SK-N-SH (cell line): ENCODE measurements at regions not wholly inside any gene's neighbourhood (a gene's known extent, or its start where the extent isn't known, plus 50 kb on each side); places are given as distances from the start of the nearest gene placed in this dataset.
A peak's percentile ranks its signal among the peaks of the same experiment; 100 is the strongest.

Experiments
- CTCF ChIA-PET: fragments of 300-600, 350-600 bp; formaldehyde crosslinking; extraction: SDS; loops from one replicate; lab custom pipeline; 2021; lab: Yijun Ruan, JAX
- POLR2A ChIA-PET: fragments of 350-600 bp; sonication (Branson Sonifier 250); formaldehyde crosslinking; extraction: SDS; loops from one replicate; lab custom pipeline; 2020; ENCODE audit warnings: antibody characterized with exemption, inconsistent platforms; lab: Yijun Ruan, JAX
- DNase-seq: peaks from one replicate; pipeline ENCODE4 v3.0.0; 2012
- H2AFZ ChIP-seq: fragments of 200-600 bp; sonication (generic); 2 replicates; pipeline ENCODE4 v1.8.1; 2016; ENCODE audit warnings: antibody characterized with exemption, mild to moderate bottlenecking, low read depth
- H3F3A ChIP-seq: fragments of 200-600 bp; sonication (generic); replicated peaks from 2 replicates; pipeline ENCODE3; 2016; ENCODE audit warnings: antibody characterized with exemption, mild to moderate bottlenecking; ENCODE audit not compliant: insufficient read depth
- H3K27ac ChIP-seq, 2 experiments: fragments of 200-500 bp in 1 of 2; fragments of 200-600 bp in 1 of 2; sonication (Bioruptor generic) in 1 of 2; sonication (generic), shearing (Covaris generic) in 1 of 2; 2 replicates each; pipeline versions ENCODE4 v1.5.1 to v1.6.1; 2014 to 2016; ENCODE audit warnings: low read depth in 2 of 2, inconsistent platforms in 1 of 2, low read length in 1 of 2, mild to moderate bottlenecking in 1 of 2, mixed read lengths in 1 of 2
- H3K27me3 ChIP-seq: fragments of 200-600 bp; sonication (generic), shearing (Covaris generic); 2 replicates; pipeline ENCODE4 v1.6.1; 2016; ENCODE audit warnings: mixed run types; ENCODE audit not compliant: insufficient read depth
- H3K36me3 ChIP-seq, 2 experiments: fragments of 200-500 bp in 1 of 2; fragments of 200-600 bp in 1 of 2; sonication (Bioruptor generic) in 1 of 2; sonication (generic) in 1 of 2; replicated peaks in 1 of 2; 2 replicates each; pipeline versions ENCODE3 to v1.5.1; 2014 to 2016; ENCODE audit warnings: low read length in 1 of 2, mild to moderate bottlenecking in 1 of 2; ENCODE audit not compliant: insufficient read depth in 2 of 2, control insufficient read depth in 1 of 2
- H3K4me1 ChIP-seq, 2 experiments: fragments of 200-500 bp in 1 of 2; fragments of 200-600 bp in 1 of 2; sonication (Bioruptor generic) in 1 of 2; sonication (generic), shearing (Covaris generic) in 1 of 2; 2 replicates each; pipeline versions ENCODE4 v1.5.1 to v1.6.1; 2014 to 2016; ENCODE audit warnings: low read depth in 1 of 2, low read length in 1 of 2, mixed run types in 1 of 2; ENCODE audit not compliant: insufficient read depth in 2 of 2, control insufficient read depth in 1 of 2
- H3K4me2 ChIP-seq: fragments of 200-600 bp; sonication (generic), shearing (Covaris generic); 2 replicates; pipeline ENCODE4 v1.6.1; 2017; ENCODE audit warnings: mixed run types
- H3K4me3 ChIP-seq, 2 experiments: fragments of 200-500 bp in 1 of 2; fragments of 200-600 bp in 1 of 2; sonication (Bioruptor generic) in 1 of 2; sonication (generic), shearing (Covaris generic) in 1 of 2; 2 replicates each; pipeline versions ENCODE4 v1.5.1 to v1.8.1; 2014 to 2016; ENCODE audit warnings: low read depth in 2 of 2, inconsistent platforms in 1 of 2, low read length in 1 of 2, mild to moderate bottlenecking in 1 of 2, mixed read lengths in 1 of 2, moderate library complexity in 1 of 2
- H3K79me2 ChIP-seq: fragments of 200-600 bp; sonication (generic); 2 replicates; pipeline ENCODE4 v1.8.1; 2017; ENCODE audit warnings: mild to moderate bottlenecking; ENCODE audit not compliant: insufficient read depth
- H3K9ac ChIP-seq: fragments of 200-600 bp; sonication (generic); 2 replicates; pipeline ENCODE4 v1.6.1; 2017; ENCODE audit warnings: mixed run types
- H3K9me2 ChIP-seq: fragments of 200-600 bp; sonication (generic); 2 replicates; pipeline ENCODE4 v1.6.1; 2017; ENCODE audit warnings: mixed run types
- H3K9me3 ChIP-seq: fragments of 200-600 bp; sonication (generic); 2 replicates; pipeline ENCODE4 v1.6.1; 2017; ENCODE audit warnings: mixed run types, mild to moderate bottlenecking, moderate library complexity
- H4K20me1 ChIP-seq: fragments of 200-600 bp; sonication (generic); 2 replicates; pipeline ENCODE4 v1.6.1; 2017; ENCODE audit warnings: mild to moderate bottlenecking, mixed run types; ENCODE audit not compliant: insufficient read depth
- CHD2 ChIP-seq: fragments of 150-350 bp; IDR thresholded peaks from 2 replicates; pipeline ENCODE4 v1.6.1; 2018; ENCODE audit warnings: low read length; ENCODE audit not compliant: partially characterized antibody
- EZH2phosphoT487 ChIP-seq: fragments of 200-600 bp; sonication (generic); IDR thresholded peaks from 2 replicates; pipeline ENCODE4 v1.6.1; 2017; ENCODE audit warnings: low read depth, mixed run types, mild to moderate bottlenecking, antibody characterized with exemption, moderate library complexity, borderline replicate concordance
- FOXJ3 ChIP-seq: sonication (generic); formaldehyde crosslinking; IDR thresholded peaks from 2 replicates; pipeline ENCODE4 v1.5.1; 2020; ENCODE audit warnings: mild to moderate bottlenecking, missing genetic modification reagents
- GATA2 ChIP-seq: sonication (generic); formaldehyde crosslinking; IDR thresholded peaks from 2 replicates; pipeline ENCODE4 v1.5.0; 2020; ENCODE audit warnings: mild to moderate bottlenecking, missing genetic modification reagents
- IRF3 ChIP-seq: fragments of 150-350 bp; IDR thresholded peaks from 2 replicates; pipeline ENCODE4 v1.6.1; 2016; ENCODE audit warnings: mild to moderate bottlenecking, low read depth, low read length
- MAX ChIP-seq: IDR thresholded peaks from 2 replicates; pipeline ENCODE4 v1.4.0; 2012; ENCODE audit warnings: low read depth
- MEF2A ChIP-seq: IDR thresholded peaks from 2 replicates; pipeline ENCODE4 v1.4.0; 2012; ENCODE audit warnings: low read depth, borderline replicate concordance
- NFIC ChIP-seq: IDR thresholded peaks from 2 replicates; pipeline ENCODE4 v1.4.0; 2012; ENCODE audit warnings: borderline replicate concordance
- POLR2AphosphoS5 ChIP-seq: IDR thresholded peaks from 2 replicates; pipeline ENCODE4 v1.6.1; 2012; ENCODE audit warnings: low read depth, low read length
- REST ChIP-seq: IDR thresholded peaks from 2 replicates; pipeline ENCODE4 v1.6.1; 2012; ENCODE audit warnings: mild to moderate bottlenecking, low read depth, low read length, moderate library complexity
- RFX5 ChIP-seq: IDR thresholded peaks from 2 replicates; pipeline ENCODE4 v1.6.1; 2012; ENCODE audit warnings: mild to moderate bottlenecking, improper control_type of control experiment, low read length
- RXRA ChIP-seq: IDR thresholded peaks from 2 replicates; pipeline ENCODE4 v1.4.0; 2012; ENCODE audit warnings: low read depth, mild to moderate bottlenecking, borderline replicate concordance
- TAF1 ChIP-seq: IDR thresholded peaks from 2 replicates; pipeline ENCODE4 v1.6.1; 2012; ENCODE audit warnings: low read depth, mild to moderate bottlenecking, low read length, moderate library complexity, borderline replicate concordance
- USF2 ChIP-seq: fragments of 150-350 bp; IDR thresholded peaks from 2 replicates; pipeline ENCODE4 v1.6.1; 2017; ENCODE audit warnings: antibody characterized with exemption, low read length, low read depth, borderline replicate concordance
- YY1 ChIP-seq: IDR thresholded peaks from 2 replicates; pipeline ENCODE4 v1.4.0; 2012; ENCODE audit warnings: low read depth, mild to moderate bottlenecking
- WGBS: methylation state at CpG from one replicate; pipeline ENCODE4 v1.1.6; 2017; ENCODE audit warnings: low lambda C conversion rate; 5-methylcytosine and 5-hydroxymethylcytosine counted together

- no peaks in the 10 kb centered on the region for H3K36me3 ChIP-seq
- no peak for DNase-seq
- H3K4me1 ChIP-seq: no peaks in the 10 kb centered on the region; a peak in 2 of 4 replicates
- no peak overlapping the region for H3K9ac ChIP-seq
- TF ChIP-seq USF2: no peak
- no peak for TF ChIP-seq RFX5
- no peak for TF ChIP-seq CHD2
- no peak for TF ChIP-seq POLR2AphosphoS5
- TF ChIP-seq NFIC: no peak
- TF ChIP-seq GATA2 (CRISPR knock-in tag): no peak
- TF ChIP-seq REST: no peak
- TF ChIP-seq TAF1: no peak
- no peak for TF ChIP-seq YY1
- TF ChIP-seq, all 33 proteins: peak for 0
- 83% methylated on average over 5 of the region's 6 CpGs for WGBS
- H2AFZ ChIP-seq: no peak overlapping the region
- H3K79me2 ChIP-seq: no peaks in the 10 kb centered on the region
- no peaks in the 10 kb centered on the region for H3K9me3 ChIP-seq
- no peaks in the 10 kb centered on the region for H4K20me1 ChIP-seq
- no peak overlapping the region for H3K27ac ChIP-seq
- H3K9me2 ChIP-seq: no peaks in the 10 kb centered on the region
- no peaks in the 10 kb centered on the region for H3K27me3 ChIP-seq
- no peaks in the 10 kb centered on the region for H3F3A ChIP-seq
- ChIA-PET CTCF (interaction anchor here (0.9 kb wide), 1 partner anchor 8 kb away, joined by 4 read pairs; no protein-coding TSS in a partner anchor), POLR2A (no interaction called here)
- no peak overlapping the region for H3K4me2 ChIP-seq
- no peak overlapping the region for H3K4me3 ChIP-seq
These were observed 117.1 kb upstream of the POT1 start for GRCh38 chr7:125046767-125047166.

GRCh38 chr7:125033506-125033905 is 103.9 kb upstream of the POT1 start:
- Histone ChIP-seq H3K4me1 (peaks cover 0 to 2% of the 10 kb centered on the region in 2 experiments; a peak in 1 of 4 replicates), H3K9me2 (no peaks in the 10 kb centered on the region), H3K36me3 (no peaks in the 10 kb centered on the region)
- CTCF ChIA-PET: no interaction called here
- TF ChIP-seq MEF2A (no peak), IRF3 (no peak), FOXJ3 (CRISPR knock-in tag) (no peak), CHD2 (no peak), RXRA (no peak), YY1 (no peak), EZH2phosphoT487 (no peak), MAX (no peak)
- TF ChIP-seq, all 33 proteins: peak for 0
- Histone ChIP-seq H3K27me3 (no peaks in the 10 kb centered on the region), H3K79me2 (no peaks in the 10 kb centered on the region), H3K4me2 (no peak overlapping the region), H3F3A (no peaks in the 10 kb centered on the region), H3K27ac (no peak overlapping the region), H2AFZ (no peak overlapping the region), H3K4me3 (no peak overlapping the region), H3K9me3 (no peaks in the 10 kb centered on the region), H3K9ac (no peak overlapping the region), H4K20me1 (no peaks in the 10 kb centered on the region)
- peak; percentile 9 for DNase-seq
- POLR2A ChIA-PET: no interaction called here
- 77% methylated on average over 8 of the region's 9 CpGs for WGBS
